ENCODE measurements at regions not wholly inside any gene's neighbourhood (a gene's known extent, or its start where the extent isn't known, plus 50 kb on each side); places are given as distances from the start of the nearest gene placed in this dataset.

DNA sequence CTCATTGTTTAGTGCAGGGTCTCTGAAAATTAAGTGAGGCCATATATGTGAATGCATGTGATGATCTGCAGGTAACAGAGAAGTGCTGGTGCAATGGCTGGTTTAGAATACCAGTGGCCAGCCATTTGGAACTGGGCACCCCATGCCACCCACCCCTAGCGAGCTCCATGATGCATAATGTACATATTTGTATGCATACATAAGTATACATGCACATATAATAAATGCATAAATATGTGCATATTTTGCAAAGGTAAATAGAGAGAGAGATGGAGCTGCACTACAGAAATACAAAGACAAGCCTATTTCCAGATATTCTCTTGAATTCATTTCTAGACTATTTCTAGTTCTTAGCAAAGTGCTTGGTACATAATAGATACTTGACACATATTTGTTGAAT lies 68.5 kb upstream of the IGSF21 start:
- Histone ChIP-seq H3K9me3 (ENCODE audit: control insufficient read depth, low read depth, low read length) (no peaks in the 10 kb centered on the region), H3K4ac (ENCODE audit: low read depth, low read length) (no peak overlapping the region), H2AFZ (ENCODE audit: low read length) (no peak overlapping the region), H2BK5ac (ENCODE audit: insufficient read length, low read length) (no peak overlapping the region), H3K79me1 (ENCODE audit: insufficient read depth, low read depth, low read length, poor library complexity, severe bottlenecking) (no peaks in the 10 kb centered on the region), H3K56ac (ENCODE audit: insufficient read length, low read depth, low read length) (no peak overlapping the region), H3K23me2 (ENCODE audit: insufficient read length, low read depth, low read length, poor library complexity, severe bottlenecking) (no peaks in the 10 kb centered on the region), H3K14ac (ENCODE audit: insufficient read depth, low read length) (no peak overlapping the region), H3K4me1 (ENCODE audit: insufficient read depth, low read length) (no peaks in the 10 kb centered on the region), H2BK120ac (ENCODE audit: low read depth, low read length, poor library complexity, severe bottlenecking) (no peak overlapping the region), H4K20me1 (ENCODE audit: control insufficient read depth, insufficient read depth, insufficient read length) (no peaks in the 10 kb centered on the region), H4K5ac (ENCODE audit: insufficient read length, low read depth, low read length) (no peak overlapping the region), H3K4me2 (ENCODE audit: insufficient read depth, insufficient read length, low read length) (no peak overlapping the region), H3K23ac (ENCODE audit: insufficient read length, low read depth, low read length) (no peak overlapping the region), H3K27ac (ENCODE audit: insufficient read length, low read depth, low read length) (no peak overlapping the region), H2BK15ac (ENCODE audit: low read depth, low read length) (no peak overlapping the region), H3K79me2 (ENCODE audit: insufficient read depth, low read length) (no peaks in the 10 kb centered on the region), H2BK20ac (ENCODE audit: low read depth, low read length, poor library complexity, severe bottlenecking) (no peak overlapping the region), H2AK5ac (ENCODE audit: insufficient read length, low read length) (no peak overlapping the region), H3K27me3 (ENCODE audit: insufficient read depth, low read length) (no peaks in the 10 kb centered on the region), H3T11ph (ENCODE audit: low read length) (no peak overlapping the region), H2BK12ac (ENCODE audit: insufficient read length, low read depth, low read length) (no peak overlapping the region), H4K91ac (ENCODE audit: insufficient read length, low read depth, low read length) (no peak overlapping the region), H3K18ac (ENCODE audit: insufficient read length, low read depth, low read length) (no peak overlapping the region), H4K8ac (replicated peaks; ENCODE audit: insufficient read length, low read depth, low read length) (no peak overlapping the region), H3K9ac (ENCODE audit: extremely low read depth, insufficient read length, low read length) (no peak overlapping the region)
- H3K27ac Mint-ChIP-seq = no peak overlapping the region
- no peak overlapping the region for H3K4me3 Mint-ChIP-seq
- no peaks in the 10 kb centered on the region for H3K9me3 Mint-ChIP-seq
- H3K27me3 Mint-ChIP-seq (ENCODE audit: low read depth) = peaks cover 29% of the 10 kb centered on the region
- peaks cover 0 to 2% of the 10 kb centered on the region in 2 experiments; a peak in 1 of 4 replicates for H3K4me1 Mint-ChIP-seq
- H3K36me3 Mint-ChIP-seq (ENCODE audit: insufficient read depth in 1 of 3, low read depth in 3 of 3) = no peaks in the 10 kb centered on the region
- no peak for DNase-seq
- TF ChIP-seq, protein P1, sequence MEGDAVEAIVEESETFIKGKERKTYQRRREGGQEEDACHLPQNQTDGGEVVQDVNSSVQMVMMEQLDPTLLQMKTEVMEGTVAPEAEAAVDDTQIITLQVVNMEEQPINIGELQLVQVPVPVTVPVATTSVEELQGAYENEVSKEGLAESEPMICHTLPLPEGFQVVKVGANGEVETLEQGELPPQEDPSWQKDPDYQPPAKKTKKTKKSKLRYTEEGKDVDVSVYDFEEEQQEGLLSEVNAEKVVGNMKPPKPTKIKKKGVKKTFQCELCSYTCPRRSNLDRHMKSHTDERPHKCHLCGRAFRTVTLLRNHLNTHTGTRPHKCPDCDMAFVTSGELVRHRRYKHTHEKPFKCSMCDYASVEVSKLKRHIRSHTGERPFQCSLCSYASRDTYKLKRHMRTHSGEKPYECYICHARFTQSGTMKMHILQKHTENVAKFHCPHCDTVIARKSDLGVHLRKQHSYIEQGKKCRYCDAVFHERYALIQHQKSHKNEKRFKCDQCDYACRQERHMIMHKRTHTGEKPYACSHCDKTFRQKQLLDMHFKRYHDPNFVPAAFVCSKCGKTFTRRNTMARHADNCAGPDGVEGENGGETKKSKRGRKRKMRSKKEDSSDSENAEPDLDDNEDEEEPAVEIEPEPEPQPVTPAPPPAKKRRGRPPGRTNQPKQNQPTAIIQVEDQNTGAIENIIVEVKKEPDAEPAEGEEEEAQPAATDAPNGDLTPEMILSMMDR (conservative IDR thresholded peaks at IDR 0.05) = no peak
- no CpG with 5 or more reads among the region's 1 CpG for WGBS (ENCODE audit: extremely low coverage, insufficient read length, low lambda C conversion rate)

Measured in H9 (cell line).